OCI-M2 (cell line): ENCODE measurements at regions not wholly inside any gene's neighbourhood (a gene's known extent, or its start where the extent isn't known, plus 50 kb on each side); places are given as distances from the start of the nearest gene placed in this dataset.
"Not testable (repeated sequence)": the region's sequence is repeated elsewhere in the genome, so short reads cannot be mapped to it uniquely, and the experiment has no call there.

Experiments used
- DNase-seq: peaks from one replicate; lab custom pipeline; 2025; ENCODE audit not compliant: unreplicated experiment; lab: John Stamatoyannopoulos, UW

GRCh38 chr2:8594731-8595427 is 87.0 kb upstream of the ID2 start:
- DNase-seq: no peak

- no peak for DNase-seq
These were observed 86.4 kb upstream of the ID2 start for GRCh38 chr2:8595428-8595805.

DNA sequence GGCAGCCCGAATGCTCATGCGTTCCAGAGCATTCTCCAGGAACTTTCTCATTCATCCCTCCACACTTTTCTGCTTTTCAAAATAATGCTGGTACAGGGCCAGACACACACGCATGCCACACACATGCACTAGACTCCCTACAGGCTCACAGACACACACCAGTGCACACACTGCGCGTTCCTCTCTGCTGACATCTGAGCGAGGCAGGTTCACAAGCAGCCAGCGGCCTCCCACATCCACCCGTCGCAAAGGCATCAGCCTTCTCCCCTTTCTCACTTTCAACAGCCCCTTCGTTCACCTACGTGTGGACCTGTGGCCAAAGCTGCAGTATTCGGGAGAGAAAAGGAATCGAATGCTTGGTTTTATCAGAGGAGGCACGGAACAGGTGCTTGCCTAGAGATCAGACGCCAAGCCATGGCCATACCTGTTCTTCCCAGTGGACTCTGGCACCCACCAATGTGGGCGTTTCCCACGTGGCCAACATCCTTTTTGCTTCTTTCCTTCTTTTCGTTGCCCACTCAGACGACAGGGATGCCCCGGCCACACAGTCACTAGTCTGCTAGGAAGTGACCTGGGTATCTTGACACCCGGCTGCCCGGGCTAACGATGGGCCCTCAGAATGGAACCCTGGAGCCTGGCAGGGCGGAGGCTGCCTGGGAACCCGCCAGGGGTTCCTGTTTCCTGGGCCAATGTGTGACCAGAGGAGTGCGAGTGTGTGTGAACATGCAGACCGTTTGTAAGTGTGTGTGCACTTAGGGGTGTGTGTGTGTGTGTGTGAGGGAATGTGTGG is 85.8 kb upstream of the ID2 start:
- no peak for DNase-seq

DNA sequence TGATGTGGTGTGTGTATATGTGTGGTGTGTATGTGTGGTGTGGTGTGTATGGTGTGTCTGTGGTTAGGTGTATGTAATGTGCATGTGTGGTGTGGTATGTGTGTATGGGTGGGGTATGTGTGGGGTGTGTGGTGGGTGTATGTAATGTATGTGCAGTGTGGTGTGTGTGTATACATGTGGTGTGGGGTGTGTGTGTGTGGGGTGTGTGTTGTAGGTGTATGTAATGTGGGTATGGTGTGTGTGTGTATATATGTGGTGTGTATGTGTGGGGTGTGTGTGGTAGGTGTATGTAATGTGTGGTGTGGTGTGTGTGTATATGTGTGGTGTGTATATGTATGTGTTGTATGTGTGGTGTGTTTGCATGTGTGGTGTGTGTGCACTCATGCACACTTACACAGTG is 84.8 kb upstream of the ID2 start:
- DNase-seq: no peak

GRCh38 chr2:8597559-8598225 is 84.2 kb upstream of the ID2 start:
- DNase-seq: no peak

DNA sequence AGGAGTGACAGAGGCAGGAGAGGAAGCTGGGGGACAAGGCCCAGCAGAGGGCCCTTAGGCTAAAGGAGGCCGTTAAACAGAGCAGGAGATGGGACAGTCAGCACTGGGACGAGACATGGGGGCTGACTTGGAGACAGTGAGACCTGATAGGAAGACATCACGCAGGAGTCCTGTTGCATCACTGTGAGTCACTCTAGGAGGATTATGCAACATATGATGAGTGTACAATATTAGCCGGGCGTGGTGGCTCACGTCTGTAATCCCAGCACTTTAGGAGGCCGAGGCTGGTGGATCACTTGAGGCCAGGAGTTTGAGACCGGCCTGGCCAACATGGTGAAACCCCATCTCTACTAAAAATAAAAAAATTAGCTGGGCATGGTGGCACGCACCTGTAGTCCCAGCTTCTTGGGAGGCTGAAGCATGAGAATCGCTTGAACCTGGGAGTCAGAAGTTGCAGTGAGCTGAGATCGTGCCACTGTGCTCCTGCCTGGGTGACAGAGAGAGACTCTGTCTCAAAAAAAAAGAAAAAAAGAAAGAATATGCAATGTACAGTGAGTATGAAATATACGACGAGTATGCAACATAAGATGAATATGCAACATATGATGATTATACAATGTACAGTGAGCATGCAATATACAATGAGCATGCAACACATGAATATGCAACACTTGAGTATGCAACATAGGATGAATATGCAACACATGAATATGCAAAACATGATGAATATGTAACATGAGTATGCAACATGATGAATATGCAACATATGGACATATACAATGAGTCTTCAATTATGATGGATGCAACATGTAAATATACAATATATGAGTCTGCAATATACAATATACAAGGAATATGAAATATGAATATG is 83.3 kb upstream of the ID2 start:
- no peak for DNase-seq

- DNase-seq: no peak
These were observed 82.2 kb upstream of the ID2 start for GRCh38 chr2:8599421-8600242.

GRCh38 chr2:8600456-8600855 is 81.4 kb upstream of the ID2 start:
- no peak for DNase-seq

GRCh38 chr2:8602809-8603208 is 79.0 kb upstream of the ID2 start:
- DNase-seq: no peak

GRCh38 chr2:8603356-8603755 is 78.5 kb upstream of the ID2 start:
- not testable (repeated sequence) for DNase-seq

GRCh38 chr2:8604262-8604661 is 77.6 kb upstream of the ID2 start:
- no peak for DNase-seq

- no peak for DNase-seq
These were observed 76.3 kb upstream of the ID2 start for GRCh38 chr2:8605351-8606065.

- DNase-seq: no peak
These were observed 75.6 kb upstream of the ID2 start for GRCh38 chr2:8606226-8606625.

DNA sequence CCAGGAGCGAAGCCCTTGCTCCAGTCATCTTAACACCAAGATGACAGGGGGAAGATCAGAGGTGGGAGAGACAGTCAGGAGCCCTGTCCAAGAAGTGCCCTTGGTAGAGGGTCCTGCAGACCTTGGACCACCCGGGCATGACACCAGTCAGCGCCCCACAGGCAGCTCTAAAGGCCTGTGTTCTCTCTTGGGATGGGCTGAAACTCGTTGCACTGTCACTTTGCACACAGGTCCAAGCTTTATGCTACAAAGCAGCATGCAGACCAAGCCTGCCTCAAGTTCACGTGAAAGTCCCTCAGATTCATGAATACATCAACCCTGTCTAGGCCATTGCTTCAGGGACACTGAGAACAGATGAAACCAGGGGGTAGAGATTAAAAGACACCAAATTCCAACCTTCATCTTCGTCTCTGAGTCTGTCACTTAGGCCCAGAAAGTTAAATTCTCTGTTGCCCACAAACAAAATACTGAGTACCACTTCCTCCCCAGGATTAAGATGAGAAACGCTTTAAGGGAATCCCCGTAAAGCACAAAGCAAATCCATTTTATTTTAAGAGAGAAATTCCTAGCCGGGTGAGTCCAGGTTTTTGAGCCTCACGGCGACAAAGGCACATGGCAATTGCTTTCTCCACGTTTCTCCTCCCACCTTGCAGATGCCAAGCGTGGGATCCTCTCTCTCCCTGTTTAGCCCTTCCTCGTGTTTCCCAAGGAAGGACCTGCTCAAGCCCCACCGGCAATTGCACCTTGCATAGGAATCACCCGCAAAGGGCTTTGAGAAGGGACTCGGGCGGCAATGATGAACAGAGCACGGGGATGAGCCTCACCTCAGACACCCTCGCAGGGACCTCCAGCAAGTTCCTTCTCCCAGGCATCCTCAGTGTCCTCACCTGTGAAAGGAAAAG is 75.0 kb upstream of the ID2 start:
- no peak for DNase-seq

GRCh38 chr2:8607606-8608005 is 74.2 kb upstream of the ID2 start:
- no peak for DNase-seq

DNA sequence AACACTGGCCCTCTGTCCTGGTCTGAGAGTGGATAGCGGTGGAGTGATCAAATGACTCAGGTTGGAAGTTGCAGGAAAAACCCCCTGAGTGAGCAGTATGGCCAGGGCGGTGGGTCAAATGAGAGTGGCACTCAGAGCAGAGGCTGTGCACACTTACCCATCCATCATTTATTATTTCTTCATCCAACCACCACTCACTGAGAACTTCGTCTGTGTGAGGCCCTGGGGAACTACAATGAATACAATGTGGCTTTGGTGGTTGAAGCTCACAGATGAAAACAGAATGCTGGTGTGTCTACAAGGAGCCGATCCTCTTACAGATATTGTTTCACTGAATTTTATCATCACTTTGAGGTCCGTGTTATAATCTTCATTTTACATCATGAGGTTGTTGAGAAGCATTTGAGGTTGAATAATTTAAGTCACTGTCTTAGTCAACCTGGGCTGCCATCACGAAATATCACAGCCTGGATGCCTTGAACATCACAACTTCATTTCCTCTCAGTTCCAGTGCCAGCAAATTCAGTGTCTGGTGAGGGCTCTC is 73.4 kb upstream of the ID2 start:
- no peak for DNase-seq

GRCh38 chr2:8609357-8609811 is 72.5 kb upstream of the ID2 start:
- DNase-seq: no peak

- not testable (repeated sequence) for DNase-seq
These were observed 71.1 kb upstream of the ID2 start for GRCh38 chr2:8610775-8611174.
